ENCODE measurements at regions not wholly inside any gene's neighbourhood (a gene's known extent, or its start where the extent isn't known, plus 50 kb on each side); places are given as distances from the start of the nearest gene placed in this dataset.

DNA sequence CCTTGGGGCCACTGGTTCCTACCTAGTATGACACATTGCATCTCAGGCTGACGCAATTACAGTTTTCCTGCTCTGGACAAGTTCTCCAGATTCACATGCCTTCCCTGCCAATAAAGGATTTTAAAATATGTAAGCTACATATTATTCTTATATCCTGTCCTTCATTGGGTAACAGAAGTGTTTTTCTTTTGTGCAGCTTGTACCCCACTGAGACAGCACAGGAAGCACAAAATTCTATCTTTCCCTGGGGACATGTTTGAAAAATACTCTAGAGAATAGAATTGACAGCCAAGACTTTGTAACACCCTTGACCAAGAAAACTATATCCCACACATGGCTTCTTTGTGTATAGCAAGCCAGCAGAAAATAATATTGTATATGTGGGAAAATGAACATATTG, 456.8 kb downstream of the MAFB start:
- DNase-seq (ENCODE audit: low spot score): no peak

DNA sequence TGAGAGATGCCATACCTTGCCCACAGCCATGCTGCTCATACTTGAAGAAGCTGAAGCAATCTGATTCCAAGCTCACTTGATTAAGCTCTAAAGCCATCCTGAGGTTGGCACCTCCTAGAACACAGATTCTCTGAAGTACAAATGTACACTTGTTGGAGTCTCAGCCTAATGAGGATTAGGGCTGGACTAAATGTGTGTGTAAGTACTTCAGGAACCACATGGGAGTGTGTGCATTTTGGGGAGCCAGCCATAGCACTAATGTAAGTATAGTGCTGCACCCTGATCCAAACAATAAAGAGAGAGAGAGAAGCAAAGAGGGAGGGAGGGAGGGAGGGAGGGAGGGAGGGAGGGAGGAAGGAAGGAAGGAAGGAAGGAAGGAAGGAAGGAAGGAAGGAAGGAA, 458.6 kb downstream of the MAFB start:
- no peak for DNase-seq (ENCODE audit: low spot score)

DNA sequence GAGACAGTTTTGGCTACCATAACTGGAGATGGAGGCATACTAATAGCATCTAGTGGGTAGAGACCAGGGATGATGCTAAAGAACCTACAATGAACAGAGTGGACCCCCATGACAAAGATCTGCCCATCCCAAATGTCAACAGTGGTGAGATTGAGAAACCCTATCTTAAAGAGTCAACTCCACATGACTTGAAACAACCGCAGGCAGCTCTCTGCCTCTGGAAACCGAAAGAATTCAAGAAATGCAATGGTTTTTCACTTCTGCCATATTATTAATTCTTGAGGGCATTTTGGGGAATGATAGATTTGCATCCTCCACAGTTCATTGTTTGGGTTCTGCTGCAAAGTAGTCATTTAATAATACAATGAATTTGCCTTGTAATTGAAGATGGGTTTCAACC, 463.4 kb downstream of the MAFB start:
- DNase-seq (ENCODE audit: low spot score): no peak

DNA sequence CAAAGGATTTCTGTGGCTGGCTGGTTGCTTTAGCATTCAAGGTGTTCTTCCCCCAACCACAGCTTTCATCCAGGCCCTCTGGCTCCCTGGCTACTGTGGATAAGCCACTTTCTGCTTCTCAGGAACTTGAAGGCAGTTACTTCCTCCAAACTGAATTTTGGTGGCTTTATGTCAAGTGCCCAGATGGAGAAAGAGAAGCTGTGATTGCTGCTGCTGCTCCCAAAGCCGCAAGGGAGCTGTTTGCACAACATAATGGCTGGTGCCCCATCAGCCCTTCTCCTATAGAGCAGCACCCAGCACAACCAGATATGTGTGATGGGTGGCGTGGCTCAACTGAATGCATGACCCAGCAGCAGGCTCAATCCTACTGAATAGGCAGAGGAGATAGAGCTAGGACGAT, 465.2 kb downstream of the MAFB start:
- no peak for DNase-seq (ENCODE audit: low spot score)

DNA sequence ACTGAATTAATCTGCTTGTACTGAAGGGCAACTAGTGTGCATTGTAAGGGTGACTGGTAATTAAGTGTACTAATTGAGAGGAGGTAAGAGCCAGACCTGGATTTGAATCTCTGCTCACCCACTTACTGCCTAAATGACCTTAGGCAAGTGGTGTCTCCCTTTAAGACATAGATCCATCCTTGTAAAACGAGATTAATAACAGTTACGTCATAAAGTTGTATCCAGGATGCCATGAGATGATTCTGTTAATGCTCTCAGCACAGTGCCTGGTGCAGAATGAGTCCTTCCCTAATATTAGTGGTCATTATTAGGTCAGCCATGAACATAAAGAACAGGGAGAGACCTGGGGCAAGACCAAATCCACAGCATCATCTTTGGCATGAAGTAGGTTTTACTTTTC, 470.1 kb downstream of the MAFB start:
- DNase-seq (ENCODE audit: low spot score): no peak

DNA sequence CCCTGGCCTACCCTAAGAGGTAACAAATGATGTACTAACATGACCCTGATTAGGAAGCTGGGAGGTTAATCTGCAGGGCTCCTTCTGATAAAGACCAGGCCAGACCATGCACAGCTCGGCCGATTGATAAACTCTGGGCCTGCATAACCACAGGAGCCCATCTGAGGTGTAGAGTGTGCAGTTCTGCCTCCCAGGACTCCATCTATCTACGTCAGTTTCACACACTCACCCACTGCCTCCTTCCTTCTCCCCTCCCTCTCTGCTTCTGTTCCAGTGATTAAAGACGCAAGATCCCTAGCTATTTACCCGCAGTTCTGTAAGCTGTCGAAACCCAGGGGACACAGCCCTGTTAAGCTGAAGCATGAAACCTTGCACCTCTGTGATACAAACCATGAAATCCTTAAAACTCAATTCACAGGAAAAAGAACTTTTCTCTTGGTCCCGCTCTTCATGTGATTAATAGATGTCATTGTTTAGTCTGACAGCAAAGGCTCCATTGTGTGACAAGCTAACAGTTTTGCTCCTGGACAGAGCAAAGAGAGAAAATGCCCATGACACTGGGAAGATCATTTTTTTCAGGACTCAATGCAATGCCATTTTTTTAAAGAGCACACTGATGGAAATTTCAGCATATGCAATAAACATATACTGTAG, 470.6 kb downstream of the MAFB start:
- DNase-seq (ENCODE audit: low spot score): no peak

DNA sequence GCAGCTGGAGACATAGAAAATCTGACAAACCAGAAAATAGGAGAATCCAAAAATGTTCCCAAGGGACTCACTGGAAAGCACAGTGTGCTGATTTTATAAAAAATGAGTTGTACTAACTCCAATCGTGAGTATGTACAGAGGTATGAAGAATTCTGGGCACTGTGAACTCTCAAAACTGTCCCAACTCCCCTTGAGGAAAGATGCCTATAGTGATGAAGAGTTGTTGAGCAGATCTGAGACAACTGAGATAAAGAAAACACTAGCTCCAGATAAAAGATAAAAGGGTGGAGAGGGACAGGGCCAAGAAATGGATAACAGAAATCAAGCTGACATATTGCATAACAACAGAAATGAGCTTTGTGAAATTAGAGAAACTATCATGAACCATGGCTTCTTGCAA, 481.4 kb downstream of the MAFB start:
- DNase-seq (ENCODE audit: low spot score): no peak

DNA sequence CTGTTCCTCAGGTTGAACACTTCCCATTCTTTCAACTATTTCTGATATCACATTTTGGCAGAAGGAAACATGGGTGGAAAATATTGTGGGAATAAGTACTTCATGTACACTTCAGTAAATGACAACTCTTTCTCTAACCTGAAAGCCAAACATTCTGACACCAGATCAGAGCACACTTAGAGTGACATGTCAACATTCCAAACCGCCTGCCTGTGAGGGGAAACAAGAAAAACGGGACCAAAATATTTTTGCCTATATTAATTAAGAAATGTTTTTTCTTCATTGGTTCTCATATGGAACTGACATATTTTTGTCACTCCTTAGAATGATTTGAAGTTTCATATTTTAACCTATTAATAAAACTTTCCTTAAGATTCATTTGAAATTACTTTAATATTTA, 483.1 kb downstream of the MAFB start:
- DNase-seq (ENCODE audit: low spot score): no peak

DNA sequence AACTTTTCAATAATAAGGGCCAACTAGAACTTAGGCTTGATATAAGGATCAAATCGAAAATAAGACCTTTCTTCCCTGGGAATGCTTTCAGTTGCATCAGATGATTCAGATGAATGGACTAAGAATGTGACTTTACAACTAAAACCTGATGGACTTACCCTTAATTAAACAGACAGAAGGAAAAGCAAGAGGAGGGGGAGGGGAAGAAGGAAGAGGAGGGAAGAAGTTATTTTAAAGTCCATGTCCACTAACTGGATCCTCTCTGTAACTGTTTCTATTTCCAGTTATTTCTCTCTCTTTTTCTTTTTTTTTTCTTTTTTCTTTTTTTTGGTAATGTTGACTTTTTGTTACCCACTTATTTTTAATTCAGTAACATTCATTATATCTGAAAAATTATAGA, 486.0 kb downstream of the MAFB start:
- no peak for DNase-seq (ENCODE audit: low spot score)

DNA sequence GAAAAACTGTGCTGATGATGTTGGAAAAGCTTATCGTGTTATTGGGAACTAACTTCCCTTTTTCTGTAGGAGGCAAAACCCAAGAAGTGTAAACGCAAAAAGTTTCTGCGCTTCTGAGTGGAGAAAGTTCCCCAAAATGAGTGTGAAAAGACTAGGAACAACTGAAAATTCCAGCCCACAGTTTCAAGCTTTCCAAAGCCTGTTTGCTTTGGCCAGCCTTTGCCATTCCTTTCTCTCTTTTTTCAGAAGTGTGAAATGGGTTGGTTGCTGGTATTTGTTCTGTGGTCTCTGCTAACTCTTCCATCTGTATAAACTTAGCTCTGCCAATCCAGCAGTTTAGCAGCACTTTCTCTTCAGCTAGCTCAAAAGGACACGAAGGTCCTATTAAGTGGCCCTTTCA, 491.3 kb downstream of the MAFB start:
- no peak for DNase-seq (ENCODE audit: low spot score)

DNA sequence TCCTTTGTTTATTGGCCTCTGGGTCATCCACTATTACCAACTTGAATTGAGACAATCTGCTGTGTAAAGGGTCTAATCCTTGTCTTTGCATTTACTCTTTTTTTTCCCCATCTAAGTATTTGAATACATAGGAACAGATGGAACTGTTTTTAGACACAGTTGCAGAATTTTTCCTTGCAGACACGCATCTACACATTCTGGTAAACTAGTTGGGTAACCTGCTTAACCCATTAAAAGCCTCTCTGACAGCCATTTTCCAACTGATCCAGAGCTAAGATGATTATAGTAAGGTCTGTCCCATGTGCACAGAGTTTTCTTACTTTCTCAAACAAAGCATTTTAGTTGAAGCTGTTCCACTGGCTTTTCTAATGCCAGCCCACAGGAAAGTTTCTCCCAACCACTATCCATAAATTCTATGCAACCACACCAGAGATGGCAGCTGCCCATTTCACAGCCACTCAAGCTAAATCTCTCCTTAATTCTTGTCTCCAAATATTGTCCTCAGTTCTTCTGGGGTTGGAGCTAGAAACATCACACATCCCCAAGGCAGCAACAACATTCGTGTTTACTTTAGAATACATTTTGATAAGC, 492.1 kb downstream of the MAFB start:
- no peak for DNase-seq (ENCODE audit: low spot score)

DNA sequence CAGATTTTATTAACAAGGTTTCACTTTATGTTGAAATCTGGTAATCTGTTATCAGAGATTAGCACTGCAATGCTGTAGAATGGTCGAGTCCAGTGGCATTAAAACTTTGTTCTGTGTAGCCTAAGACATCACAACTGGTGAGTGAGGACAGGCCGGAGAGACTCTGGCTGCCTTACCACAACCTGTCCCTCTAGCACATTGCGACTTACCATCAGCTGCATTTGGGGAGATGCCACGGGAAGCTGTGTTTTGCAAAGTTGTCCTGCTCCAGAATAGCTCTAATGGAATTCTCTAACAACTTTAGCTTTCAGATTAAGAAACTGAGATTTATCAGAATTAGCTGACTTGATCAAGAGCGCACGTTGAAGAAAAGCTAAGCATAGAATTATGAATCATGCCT, 493.3 kb downstream of the MAFB start:
- no peak for DNase-seq (ENCODE audit: low spot score)

DNA sequence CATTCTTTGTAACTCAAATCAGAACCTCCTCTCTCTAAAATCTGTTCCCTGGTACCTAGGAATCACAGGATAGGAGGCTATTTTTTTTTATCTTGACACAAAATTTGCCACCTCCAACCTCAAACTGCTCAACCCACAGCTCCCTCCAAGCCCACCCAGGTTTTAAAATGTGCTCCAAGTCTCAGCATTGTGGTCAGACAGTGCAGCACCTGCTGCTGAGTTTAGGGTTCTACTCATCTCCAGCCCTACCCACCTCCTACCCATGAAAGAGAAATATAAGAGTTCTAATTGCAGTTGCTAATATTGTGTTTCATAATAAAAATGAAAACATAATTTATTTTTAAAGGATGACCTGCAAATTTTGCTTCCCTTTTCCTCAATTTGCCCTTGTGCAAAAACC, 496.5 kb downstream of the MAFB start:
- no peak for DNase-seq (ENCODE audit: low spot score)

DNA sequence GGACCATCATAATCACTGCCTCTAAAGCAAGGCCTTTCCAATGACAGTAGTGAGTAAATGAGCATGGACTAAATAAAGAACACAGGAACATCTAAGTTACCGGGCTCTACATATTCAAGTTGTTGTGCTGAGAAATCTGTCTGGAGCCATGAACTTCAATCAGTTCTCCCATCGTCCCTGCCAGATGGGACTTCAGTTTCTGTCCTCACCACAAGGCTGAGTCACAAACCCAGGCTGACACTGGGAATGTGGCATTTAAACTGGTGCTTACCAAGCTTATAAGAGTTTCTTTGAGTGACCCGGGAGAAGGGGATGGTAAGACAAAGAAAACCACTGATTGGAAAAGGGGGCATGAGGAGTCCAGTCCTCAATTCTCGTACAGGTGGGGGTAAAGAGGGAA, 497.0 kb downstream of the MAFB start:
- DNase-seq (ENCODE audit: low spot score): no peak

DNA sequence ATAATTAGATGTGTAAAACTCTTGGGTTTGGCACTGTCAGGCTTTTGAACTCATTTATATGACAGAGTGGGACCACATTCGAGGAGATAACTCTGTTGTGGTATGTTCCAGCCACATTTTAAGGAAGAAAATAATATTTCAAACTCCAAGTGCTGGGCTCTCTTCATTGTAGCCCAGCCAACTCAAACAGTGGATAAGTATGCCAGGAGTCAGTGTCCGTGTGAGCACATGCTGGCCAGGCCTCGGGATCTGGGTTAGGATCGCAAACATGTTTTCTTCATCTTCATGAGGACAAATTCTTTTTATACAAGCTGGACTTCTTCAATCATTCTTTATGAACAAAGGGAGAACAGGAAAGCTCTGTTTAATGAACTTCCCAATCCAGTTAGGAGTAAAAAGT, 497.5 kb downstream of the MAFB start:
- no peak for DNase-seq (ENCODE audit: low spot score)

DNA sequence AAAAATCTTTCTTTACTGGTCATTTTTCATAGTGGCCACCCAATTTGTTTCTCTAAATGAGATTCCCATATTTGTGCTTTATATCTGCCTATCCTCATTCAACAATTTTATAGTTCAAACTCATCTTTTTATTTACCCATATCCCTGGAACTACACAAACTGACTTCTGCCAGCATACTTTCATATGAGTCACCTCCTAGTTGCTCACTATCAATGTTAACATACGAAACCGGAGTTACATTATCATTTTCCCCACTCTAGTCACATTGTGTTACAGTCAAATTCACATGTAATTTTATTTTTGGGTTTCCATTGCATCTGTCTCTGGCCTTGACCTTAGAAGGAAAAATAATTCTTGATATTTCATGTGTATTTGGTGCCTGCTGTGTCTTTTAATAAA, 499.4 kb downstream of the MAFB start:
- peak; percentile 16 for DNase-seq (ENCODE audit: low spot score)

DNA sequence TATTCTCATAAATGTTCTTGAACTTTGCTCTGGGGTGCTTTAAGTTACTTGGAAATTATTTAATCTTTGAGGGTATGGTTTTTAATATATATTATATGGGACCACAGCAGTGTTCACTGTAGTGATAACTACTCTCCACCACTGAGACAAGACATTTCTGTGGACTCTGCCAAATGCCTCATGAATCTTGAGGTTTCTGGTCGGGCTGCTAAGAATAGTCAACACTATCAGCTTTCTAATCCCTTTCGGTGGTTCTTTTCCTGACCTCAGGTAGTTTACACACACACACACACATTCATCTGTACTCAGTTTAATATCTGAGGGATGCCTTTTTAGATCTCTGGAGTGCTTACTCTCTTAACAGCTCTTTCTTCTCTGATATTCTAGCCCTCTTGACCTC, 500.7 kb downstream of the MAFB start:
- DNase-seq (ENCODE audit: low spot score): no peak

DNA sequence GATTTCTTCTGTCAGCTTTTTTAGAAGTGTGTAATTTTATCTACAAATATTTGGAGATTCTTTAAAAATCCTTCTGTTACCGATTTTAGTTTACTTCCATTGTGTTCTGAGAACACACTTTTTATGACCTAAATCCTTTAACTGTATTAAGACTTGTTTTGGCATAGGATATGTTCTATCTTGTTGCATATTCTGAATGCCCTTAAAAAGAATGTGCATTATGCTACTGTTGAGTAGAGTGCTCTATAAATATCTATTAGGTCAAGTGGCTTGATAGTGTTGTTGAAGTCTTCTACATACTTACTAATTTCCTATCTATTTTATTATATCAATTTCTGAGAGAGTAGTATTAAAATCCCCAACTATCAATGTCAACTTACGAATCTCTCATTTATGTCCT, 502.2 kb downstream of the MAFB start:
- DNase-seq (ENCODE audit: low spot score): no peak

DNA sequence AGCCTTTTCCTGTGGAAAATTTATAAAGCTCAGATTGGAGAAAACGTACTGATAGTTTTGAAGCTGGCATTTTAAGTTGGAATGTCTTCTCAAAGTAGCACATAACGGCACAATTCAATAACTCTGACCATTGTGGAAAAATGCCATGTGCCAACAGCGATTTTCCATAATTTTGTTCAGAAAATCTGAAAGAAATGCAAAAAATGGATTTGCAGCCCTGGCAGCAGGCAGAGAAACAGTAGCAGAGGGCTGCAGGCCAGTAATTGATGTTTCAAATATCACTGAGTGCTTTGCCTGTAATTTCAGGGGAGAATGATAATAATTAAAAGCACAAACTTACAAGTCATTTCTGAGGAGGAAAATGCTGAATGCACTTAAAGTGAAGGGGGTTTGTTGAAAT, 507.4 kb downstream of the MAFB start:
- no peak for DNase-seq (ENCODE audit: low spot score)

DNA sequence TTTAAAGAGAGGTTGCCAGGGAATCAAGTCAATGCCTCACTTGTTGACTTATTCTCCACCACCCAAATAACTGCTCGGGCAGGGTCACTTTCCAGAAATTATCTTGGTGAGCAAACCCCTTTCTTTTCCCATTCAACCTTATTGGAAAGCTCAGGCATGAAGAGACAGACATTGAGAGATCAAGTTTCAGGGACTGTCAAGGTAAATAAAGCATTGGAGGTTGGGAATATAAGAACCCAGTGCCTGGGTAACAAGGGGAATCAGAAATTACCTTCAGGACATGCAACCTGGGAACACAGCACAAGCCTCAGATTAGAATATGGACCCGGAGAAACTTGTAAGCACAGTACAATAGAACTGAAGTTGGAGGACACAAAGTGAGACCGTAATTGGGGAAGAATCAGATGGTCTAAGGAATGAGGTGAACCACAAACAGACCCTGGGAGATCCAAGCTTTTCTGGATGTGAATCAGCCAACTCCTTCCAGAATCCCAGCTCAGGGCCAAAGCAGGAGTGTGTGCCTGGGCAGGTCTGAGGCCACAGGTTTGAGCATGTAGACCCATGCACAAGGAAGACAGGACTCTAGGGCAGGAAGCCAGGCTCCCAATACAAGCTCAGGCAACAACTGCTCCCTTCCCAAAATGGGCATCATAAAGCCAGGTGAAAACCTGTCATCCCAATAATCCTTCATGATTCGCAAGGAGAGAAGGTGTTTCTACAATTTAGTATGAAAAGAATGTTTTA, 512.8 kb downstream of the MAFB start:
- DNase-seq (ENCODE audit: low spot score): no peak

DNA sequence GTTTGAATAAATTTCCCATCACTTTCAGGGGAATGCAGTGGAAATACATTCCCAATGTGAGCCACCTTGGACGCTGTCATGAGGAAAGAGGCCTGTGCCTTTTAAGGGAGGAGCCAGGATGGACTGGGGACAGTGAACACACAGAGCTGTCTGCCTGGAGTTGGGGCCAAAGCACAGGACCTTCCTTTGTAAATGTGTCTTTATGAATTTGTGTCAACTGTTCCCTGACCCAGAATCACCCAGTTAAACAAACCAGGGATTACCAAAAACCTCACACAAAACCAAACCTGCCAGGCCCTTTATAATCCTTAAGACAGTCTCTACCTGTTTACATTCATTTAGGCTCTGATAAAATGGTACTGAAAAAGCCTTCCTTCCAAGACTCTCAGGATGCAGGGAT, 513.7 kb downstream of the MAFB start:
- DNase-seq (ENCODE audit: low spot score): no peak

DNA sequence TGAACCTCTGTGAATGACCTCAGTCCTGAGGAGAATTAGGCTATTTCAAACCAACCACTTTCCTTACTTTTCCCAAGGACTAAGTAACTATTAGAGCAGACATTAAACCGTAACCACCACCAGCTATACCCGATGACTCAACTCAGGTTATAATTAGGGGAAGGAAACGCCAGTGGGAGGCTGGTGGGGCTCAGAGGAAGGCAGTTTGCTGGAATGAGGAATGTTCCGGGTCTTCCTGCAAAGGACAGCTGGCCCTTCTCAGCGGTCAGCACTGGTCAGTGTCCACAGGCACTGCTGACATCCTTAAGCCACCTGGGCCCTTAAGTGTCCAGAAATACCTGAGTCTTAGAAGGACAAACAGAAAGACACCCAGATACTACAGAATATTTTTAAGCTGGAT, 515.2 kb downstream of the MAFB start:
- no peak for DNase-seq (ENCODE audit: low spot score)

DNA sequence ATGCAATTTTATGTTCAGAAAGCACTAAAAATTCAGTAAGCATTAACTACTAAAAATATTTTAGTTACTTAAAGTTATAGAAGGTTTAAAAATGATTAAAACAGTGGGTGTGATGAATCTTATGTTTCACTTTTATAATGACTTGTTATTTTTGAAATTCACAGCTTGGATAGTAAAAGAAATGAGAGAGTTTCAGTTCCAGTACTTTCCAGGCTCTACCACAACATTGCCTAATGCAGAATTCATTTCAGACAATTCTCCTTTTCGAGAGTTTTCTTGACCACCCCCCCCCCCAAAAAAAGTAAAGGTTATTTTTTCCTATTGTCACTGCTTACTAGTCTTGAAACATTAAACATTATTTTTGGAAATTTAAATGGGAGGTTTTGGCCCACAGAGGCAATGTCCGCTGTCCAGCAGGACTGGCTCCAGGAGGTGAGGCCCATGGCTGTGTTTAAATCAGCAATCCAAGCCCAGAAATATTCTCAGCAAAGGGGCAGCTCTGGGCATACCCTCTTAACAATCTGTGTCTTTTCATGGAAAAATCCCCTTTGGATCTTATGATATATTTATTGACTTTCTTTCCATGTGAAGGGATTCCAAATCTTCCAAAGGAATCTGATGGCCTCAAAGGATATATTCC, 519.9 kb downstream of the MAFB start:
- DNase-seq (ENCODE audit: low spot score): no peak

All from RKO (cell line).